ENCODE measurements at regions not wholly inside any gene's neighbourhood (a gene's known extent, or its start where the extent isn't known, plus 50 kb on each side); places are given as distances from the start of the nearest gene placed in this dataset.
A peak's percentile ranks its signal among the peaks of the same experiment; 100 is the strongest.
"Not testable (repeated sequence)": the region's sequence is repeated elsewhere in the genome, so short reads cannot be mapped to it uniquely, and the experiment has no call there.

DNA sequence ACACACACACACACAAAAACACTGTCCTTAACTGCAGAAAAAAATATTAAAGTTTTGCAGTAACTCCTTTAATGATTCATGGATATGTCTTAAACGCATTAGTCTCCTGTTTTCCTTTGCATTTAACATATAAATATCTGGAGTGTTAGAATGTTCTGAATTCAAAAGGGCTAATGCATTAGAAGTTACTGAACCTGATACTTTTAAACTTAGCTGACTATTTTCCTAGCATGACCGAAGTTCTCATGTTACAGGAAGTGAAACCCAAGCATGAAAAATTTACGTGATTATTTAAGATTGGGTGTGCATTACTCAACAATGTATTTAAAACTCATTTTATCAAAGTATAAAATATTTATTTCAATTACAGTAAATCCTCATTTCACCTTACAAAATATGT, 791.2 kb downstream of the FLRT2 start:
- H3K27ac ChIP-seq = 0 out of 2 replicates have a peak overlapping the region, but pooled peaks have one; percentile 22
- H3K4me1 ChIP-seq (ENCODE audit: low read depth, poor library complexity, severe bottlenecking) = peaks cover 30% of the 10 kb centered on the region
- H2AFZ ChIP-seq (ENCODE audit: low read depth) = 0 out of 2 replicates have a peak overlapping the region, but pooled peaks have one; percentile 6
- no peak overlapping the region for H3K4me3 ChIP-seq (IDR thresholded peaks at IDR 0.05; ENCODE audit: insufficient read depth, low read depth, low read length)
- H3K9ac ChIP-seq = no peak overlapping the region
- no peaks in the 10 kb centered on the region for H3K79me2 ChIP-seq (ENCODE audit: insufficient read depth, low read depth)
- H3K36me3 ChIP-seq (ENCODE audit: insufficient read depth) = no peaks in the 10 kb centered on the region
- H4K20me1 ChIP-seq (ENCODE audit: insufficient read depth) = no peaks in the 10 kb centered on the region
- H3K27me3 ChIP-seq (ENCODE audit: insufficient read depth, low read depth) = no peaks in the 10 kb centered on the region
- peak overlapping the region; percentile 27; the same call in 1 of the 2 replicates for H3K4me2 ChIP-seq
- TF ChIP-seq, protein P1, sequence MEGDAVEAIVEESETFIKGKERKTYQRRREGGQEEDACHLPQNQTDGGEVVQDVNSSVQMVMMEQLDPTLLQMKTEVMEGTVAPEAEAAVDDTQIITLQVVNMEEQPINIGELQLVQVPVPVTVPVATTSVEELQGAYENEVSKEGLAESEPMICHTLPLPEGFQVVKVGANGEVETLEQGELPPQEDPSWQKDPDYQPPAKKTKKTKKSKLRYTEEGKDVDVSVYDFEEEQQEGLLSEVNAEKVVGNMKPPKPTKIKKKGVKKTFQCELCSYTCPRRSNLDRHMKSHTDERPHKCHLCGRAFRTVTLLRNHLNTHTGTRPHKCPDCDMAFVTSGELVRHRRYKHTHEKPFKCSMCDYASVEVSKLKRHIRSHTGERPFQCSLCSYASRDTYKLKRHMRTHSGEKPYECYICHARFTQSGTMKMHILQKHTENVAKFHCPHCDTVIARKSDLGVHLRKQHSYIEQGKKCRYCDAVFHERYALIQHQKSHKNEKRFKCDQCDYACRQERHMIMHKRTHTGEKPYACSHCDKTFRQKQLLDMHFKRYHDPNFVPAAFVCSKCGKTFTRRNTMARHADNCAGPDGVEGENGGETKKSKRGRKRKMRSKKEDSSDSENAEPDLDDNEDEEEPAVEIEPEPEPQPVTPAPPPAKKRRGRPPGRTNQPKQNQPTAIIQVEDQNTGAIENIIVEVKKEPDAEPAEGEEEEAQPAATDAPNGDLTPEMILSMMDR (conservative IDR thresholded peaks at IDR 0.05; ENCODE audit: low read depth, low read length) = no peak

DNA sequence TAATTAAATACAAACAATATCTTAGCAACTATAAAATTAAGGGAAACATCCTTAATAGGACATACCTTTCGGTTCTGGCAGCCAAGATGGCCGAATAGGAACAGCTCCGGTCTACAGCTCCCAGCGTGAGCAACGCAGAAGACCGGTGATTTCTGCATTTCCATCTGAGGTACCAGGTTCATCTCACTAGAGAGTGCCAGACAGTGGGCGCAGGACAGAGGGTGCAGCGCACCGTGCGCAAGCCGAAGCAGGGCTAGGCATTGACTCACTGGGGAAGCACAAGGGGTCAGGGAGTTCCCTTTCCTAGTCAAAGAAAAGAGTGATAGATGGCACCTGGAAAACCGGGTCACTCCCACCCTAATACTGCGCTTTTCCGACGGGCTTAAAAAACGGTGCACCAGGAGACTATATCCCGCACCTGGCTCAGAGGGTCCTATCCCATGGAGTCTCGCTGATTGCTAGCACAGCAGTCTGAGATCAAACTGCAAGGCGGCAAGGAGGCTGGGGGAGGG, 782.3 kb downstream of the FLRT2 start:
- H3K4me3 ChIP-seq (IDR thresholded peaks at IDR 0.05; ENCODE audit: insufficient read depth, low read depth, low read length); H3K27me3 ChIP-seq (ENCODE audit: insufficient read depth, low read depth); H3K9ac ChIP-seq; H3K79me2 ChIP-seq (ENCODE audit: insufficient read depth, low read depth); H3K36me3 ChIP-seq (ENCODE audit: insufficient read depth); H3K27ac ChIP-seq; H4K20me1 ChIP-seq (ENCODE audit: insufficient read depth); H3K4me1 ChIP-seq (ENCODE audit: low read depth, poor library complexity, severe bottlenecking); H2AFZ ChIP-seq (ENCODE audit: low read depth); H3K4me2 ChIP-seq: not testable (repeated sequence)

DNA sequence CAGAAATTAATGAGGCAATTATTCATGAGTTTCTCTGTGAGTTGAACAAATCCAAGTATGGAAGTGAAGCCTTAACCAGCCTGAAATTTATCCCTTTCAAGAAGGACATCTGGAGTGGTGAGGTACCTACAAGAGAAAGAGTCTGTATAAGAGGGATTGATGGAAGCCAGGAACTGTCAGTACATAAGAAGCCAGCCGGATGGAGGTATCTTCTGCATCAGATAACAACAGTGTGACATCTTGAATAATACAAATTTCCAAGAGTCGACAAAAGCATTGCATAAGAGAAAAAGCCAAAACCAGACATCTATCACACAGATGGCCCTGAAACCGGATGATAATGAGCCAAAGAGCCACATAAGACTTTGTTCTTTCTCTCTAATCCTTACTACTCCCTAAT, 781.2 kb downstream of the FLRT2 start:
- Histone ChIP-seq H3K4me3 (IDR thresholded peaks at IDR 0.05; ENCODE audit: insufficient read depth, low read depth, low read length) (no peak overlapping the region), H3K36me3 (ENCODE audit: insufficient read depth) (no peaks in the 10 kb centered on the region), H3K79me2 (ENCODE audit: insufficient read depth, low read depth) (no peaks in the 10 kb centered on the region), H3K27ac (no peak overlapping the region), H3K4me2 (no peak overlapping the region), H3K27me3 (ENCODE audit: insufficient read depth, low read depth) (no peaks in the 10 kb centered on the region), H2AFZ (ENCODE audit: low read depth) (no peak overlapping the region), H3K4me1 (ENCODE audit: low read depth, poor library complexity, severe bottlenecking) (no peaks in the 10 kb centered on the region), H3K9ac (no peak overlapping the region), H4K20me1 (ENCODE audit: insufficient read depth) (no peaks in the 10 kb centered on the region)
- TF ChIP-seq, protein P1 (conservative IDR thresholded peaks at IDR 0.05; ENCODE audit: low read depth, low read length) = no peak

DNA sequence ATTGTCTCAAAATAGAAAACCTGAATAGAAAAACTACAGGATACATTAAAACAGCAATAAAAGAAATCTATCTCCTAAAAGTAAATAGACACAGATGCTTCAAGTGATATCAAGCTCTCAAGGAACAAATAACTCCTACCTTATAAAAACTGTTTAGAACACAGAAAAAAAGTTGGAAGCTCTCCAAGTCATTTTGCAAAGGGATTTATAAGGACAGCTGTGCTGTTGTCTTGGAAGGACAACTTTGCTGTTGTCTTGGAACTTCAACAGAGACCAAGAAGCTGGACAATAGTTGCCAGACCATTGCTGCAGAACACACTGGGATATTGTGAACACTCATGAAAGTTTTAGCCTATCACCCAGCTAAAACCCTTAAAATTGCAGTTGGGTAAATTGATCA, 780.7 kb downstream of the FLRT2 start:
- TF ChIP-seq, protein P1 (conservative IDR thresholded peaks at IDR 0.05; ENCODE audit: low read depth, low read length) = no peak
- Histone ChIP-seq H2AFZ (ENCODE audit: low read depth) (no peak overlapping the region), H3K36me3 (ENCODE audit: insufficient read depth) (no peaks in the 10 kb centered on the region)

DNA sequence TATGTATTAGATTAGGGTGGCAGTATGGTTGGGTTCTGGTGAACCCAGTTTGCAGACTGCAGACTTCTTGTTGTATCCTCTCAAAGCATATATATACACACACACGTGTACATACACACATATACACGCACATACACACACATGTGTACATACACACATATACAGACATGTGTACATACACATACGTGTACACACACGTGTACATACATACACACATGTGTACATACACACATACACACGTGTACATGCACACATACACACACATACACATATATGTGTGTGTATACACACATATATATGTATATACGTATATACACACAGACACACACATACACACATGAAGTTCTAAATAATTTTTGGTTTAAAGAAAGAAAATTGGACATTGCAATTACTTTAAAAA, 780.2 kb downstream of the FLRT2 start:
- no peak overlapping the region for H3K4me2 ChIP-seq
- H3K4me3 ChIP-seq (IDR thresholded peaks at IDR 0.05; ENCODE audit: insufficient read depth, low read depth, low read length) = no peak overlapping the region
- no peak overlapping the region for H3K27ac ChIP-seq
- no peaks in the 10 kb centered on the region for H4K20me1 ChIP-seq (ENCODE audit: insufficient read depth)
- H3K36me3 ChIP-seq (ENCODE audit: insufficient read depth) = no peaks in the 10 kb centered on the region
- H3K79me2 ChIP-seq (ENCODE audit: insufficient read depth, low read depth) = no peaks in the 10 kb centered on the region
- TF ChIP-seq, protein P1 (conservative IDR thresholded peaks at IDR 0.05; ENCODE audit: low read depth, low read length) = no peak
- H3K9ac ChIP-seq = no peak overlapping the region
- H2AFZ ChIP-seq (ENCODE audit: low read depth) = no peak overlapping the region
- no peaks in the 10 kb centered on the region for H3K4me1 ChIP-seq (ENCODE audit: low read depth, poor library complexity, severe bottlenecking)
- no peaks in the 10 kb centered on the region for H3K27me3 ChIP-seq (ENCODE audit: insufficient read depth, low read depth)

More for the DNA sequence above, 780.7 kb downstream of the FLRT2 start:
- Histone ChIP-seq H3K9ac (no peak overlapping the region), H3K79me2 (ENCODE audit: insufficient read depth, low read depth) (no peaks in the 10 kb centered on the region), H3K4me2 (no peak overlapping the region), H4K20me1 (ENCODE audit: insufficient read depth) (no peaks in the 10 kb centered on the region), H3K4me1 (ENCODE audit: low read depth, poor library complexity, severe bottlenecking) (no peaks in the 10 kb centered on the region), H3K27me3 (ENCODE audit: insufficient read depth, low read depth) (no peaks in the 10 kb centered on the region), H3K27ac (no peak overlapping the region), H3K4me3 (IDR thresholded peaks at IDR 0.05; ENCODE audit: insufficient read depth, low read depth, low read length) (no peak overlapping the region)

All from KMS-11 (cell line).